Right forelimb (tissue), 1 donor: ENCODE measurements at regions not wholly inside any gene's neighbourhood (a gene's known extent, or its start where the extent isn't known, plus 50 kb on each side); places are given as distances from the start of the nearest gene placed in this dataset.

ENCODE experiments used
- DNase-seq: peaks from one replicate; pipeline ENCODE4 v3.0.0-alpha.2; 2018

DNA sequence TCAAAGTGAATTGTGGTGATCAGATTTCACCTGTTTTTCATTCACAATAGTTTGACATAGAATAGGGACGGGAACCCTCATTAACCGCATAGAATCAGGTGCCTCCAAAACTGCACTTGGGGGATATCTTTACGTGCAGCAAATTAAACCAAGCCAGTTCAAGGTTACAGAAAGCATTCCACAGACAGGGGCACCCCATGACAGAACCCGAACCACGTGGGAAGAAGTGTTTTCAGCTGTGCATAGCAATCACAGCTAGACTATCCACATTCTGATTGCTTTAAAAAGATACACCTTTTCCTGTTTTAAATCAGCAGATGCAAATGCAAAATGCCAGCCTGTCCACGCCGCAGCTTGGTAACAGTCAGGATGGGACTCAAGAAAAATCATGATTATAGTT is 205.8 kb downstream of the ANAPC1 start:
- DNase-seq = no peak

DNA sequence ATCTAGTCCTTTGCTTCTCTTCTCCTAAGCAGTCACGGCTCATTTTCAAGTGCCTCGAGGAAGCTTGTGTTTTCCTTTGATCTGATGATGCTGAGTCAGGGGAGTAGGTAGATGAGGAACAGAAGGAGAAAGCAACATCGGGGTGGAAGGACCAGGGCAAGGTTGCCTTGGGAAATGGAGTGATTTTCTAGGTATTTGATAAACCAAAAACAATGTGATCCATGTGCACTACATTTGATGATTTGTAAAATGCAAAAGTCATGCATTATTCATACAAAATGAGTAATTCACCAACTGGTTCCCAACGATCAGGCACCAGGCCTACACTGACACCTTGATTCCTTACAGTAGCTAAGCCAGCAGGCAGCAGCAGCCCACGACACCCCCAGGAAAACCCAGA is 205.3 kb downstream of the ANAPC1 start:
- DNase-seq = no peak

DNA sequence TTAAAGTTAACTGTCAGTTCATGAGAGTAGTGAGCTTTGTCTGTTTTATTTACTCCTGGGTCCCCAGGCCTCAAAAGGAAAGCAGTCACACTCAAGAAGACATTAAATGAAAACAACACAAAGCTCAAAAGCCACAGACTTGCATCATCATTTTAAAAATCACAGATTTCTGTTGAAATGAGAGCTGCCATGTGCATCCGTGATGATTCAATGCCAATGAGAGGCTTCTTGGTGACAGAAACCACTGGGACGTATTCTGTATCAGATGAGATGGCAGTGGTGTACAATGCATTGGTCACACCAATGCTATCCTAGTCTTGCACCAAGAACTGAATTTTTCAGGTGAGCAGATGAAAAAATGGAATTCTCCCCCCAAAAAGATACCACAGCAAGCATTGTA is 204.8 kb downstream of the ANAPC1 start:
- no peak for DNase-seq

GRCh38 chr2:111684611-111685010 is 199.4 kb downstream of the ANAPC1 start:
- no peak for DNase-seq

GRCh38 chr2:111685342-111685741 is 198.7 kb downstream of the ANAPC1 start:
- DNase-seq = no peak

DNA sequence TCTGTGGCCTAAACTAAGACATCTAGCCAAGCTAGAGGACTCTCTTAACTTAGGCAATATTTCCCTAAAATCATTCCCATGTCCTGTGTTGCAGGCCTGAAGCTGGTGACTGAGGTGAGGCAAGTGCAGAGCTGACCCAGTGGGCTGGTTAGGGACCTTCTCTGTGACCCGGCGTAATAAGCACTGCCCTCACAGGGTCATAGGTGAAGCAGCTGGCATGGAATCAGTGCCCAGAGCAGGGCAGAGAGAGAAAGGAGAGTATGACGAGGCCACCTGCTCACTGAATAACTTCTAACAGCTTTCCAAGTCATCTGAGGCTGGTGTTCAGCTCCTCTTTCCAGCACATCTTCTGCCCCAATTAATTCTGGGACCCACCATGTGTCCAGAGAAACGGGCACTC is 197.0 kb downstream of the ANAPC1 start:
- no peak for DNase-seq

- DNase-seq = no peak
These were observed 196.1 kb downstream of the ANAPC1 start for GRCh38 chr2:111687911-111688310.

DNA sequence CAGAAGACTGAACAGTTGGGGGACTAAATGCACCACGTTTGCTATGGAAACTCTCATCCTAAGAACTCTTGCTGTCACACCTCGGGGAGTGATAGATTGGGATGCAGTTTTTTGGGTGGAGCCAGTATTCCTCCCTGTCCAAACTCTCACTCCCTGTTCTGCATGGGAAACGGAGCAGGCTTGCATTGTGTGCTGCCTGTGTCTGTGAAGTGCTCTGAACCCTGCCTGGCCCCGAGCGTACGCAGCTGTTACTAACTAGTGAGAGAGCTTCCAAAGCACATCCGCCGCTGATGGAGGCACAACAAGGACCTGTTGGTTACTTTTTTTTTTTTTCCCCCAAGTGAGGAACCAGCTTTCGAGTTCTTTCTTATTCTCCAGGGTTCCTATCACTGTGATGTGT is 195.5 kb downstream of the ANAPC1 start:
- no peak for DNase-seq

DNA sequence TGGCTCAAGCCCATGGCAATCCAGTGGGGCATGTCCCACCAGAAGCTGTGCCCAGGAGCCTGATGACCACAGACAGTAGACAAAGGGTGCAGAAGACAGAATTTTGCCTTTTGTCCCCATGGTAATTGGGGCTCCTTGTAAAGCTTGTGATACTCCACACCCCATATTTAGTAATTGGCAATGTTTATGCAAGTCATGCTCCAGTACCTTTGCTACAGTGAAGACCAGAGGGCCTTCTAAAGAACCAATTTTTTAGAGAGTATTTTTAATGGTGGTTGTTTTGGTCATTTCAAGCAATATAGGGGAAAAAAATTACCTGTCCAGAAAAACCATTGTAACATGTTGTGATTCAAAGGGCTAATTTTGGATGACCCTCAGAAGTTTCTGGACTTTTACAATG is 194.8 kb downstream of the ANAPC1 start:
- no peak for DNase-seq

GRCh38 chr2:111689941-111690340 is 194.1 kb downstream of the ANAPC1 start:
- DNase-seq = no peak

GRCh38 chr2:111691164-111691875 is 192.7 kb downstream of the ANAPC1 start:
- no peak for DNase-seq

- DNase-seq = no peak
These were observed 191.7 kb downstream of the ANAPC1 start for GRCh38 chr2:111692311-111692710.

GRCh38 chr2:111694700-111695101 is 189.3 kb downstream of the ANAPC1 start:
- peak; percentile 69 for DNase-seq

DNA sequence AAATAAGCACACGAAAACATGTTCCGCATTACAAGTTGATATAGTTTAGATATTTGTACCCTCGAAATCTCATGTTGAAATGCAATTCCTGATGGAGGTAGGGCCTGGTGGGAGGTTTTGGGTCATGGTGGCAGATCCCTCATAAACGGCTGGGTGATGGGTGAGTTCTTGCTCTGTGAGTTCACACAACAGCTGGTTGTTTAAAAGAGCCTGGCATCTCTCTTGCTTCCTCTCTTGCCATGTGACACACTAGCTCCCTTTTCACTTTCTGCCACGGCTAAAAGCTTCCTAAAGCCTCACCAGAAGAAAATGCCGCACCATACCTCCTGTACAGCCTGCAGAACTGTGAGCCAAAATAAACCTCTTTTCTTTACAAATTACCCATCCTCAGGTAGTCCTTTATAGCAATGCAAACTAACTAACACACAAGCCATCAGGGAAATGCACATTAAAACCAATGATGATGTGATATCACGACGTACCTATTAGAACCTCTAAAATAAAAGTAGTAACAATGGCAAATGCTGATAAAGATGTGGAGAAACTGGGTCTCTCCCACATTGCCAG is 188.5 kb downstream of the ANAPC1 start:
- no peak for DNase-seq

DNA sequence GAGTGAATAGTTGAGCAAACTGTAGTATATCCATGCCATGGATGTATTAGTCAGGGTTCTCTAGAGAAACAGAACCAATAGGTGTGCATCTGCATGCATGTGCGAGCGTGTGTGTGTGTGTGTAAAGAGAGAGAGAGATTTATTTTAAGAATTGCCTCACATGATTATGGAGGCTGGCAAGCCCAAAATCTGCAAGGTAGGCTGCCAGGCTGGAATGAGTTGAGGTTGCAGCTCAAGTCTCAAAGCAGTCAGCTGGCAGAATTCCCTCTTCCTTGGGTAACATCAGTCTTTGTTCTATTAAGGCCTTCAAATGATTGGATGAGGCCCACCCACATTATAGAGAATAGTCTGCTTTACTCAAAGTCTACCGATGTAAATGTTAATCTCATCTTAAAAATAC is 187.8 kb downstream of the ANAPC1 start:
- no peak for DNase-seq

DNA sequence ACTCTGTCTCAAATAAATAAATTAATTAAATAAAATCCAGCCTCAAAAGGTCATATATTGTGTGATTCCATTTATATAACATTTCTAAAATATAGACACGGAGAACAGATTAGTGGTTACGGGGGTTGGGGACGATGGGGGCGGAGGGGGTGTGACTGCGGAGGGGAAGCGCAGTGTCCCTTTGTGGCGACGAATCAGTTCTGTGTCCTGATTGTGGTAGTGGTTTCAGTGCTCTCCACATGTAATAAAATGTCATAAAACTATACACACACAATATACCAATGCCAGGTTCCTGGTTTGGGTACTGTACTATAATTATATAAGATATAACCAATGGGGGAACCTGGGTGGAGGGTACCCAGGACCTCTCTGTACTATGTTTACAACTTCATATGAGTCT is 186.4 kb downstream of the ANAPC1 start:
- no peak for DNase-seq

DNA sequence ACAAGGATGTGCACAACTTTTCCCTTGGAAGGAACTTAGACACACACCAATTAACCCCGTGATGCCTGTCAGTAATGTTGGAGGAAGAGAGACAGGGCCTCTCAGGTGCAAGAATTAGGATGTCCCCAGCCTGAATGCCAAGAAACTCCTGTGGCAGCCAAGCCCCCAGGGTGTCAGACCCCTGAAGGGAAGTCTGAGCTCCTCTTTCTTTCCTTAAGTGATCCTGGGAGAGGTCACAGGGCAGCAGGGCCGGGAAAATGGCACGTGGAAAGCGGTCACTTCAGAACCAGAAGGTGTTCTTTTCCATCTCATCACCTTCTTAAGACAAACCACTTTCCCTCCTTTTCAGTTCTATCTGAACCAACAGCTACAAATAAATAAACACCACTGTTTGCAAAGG is 185.9 kb downstream of the ANAPC1 start:
- DNase-seq = no peak

GRCh38 chr2:111698743-111699554 is 185.0 kb downstream of the ANAPC1 start:
- peak; percentile 77 for DNase-seq

GRCh38 chr2:111701266-111701665 is 182.7 kb downstream of the ANAPC1 start:
- no peak for DNase-seq

GRCh38 chr2:111701798-111702118 is 182.2 kb downstream of the ANAPC1 start:
- no peak for DNase-seq

GRCh38 chr2:111702119-111702803 is 181.7 kb downstream of the ANAPC1 start:
- no peak for DNase-seq

- peak; percentile 12 for DNase-seq
These were observed 181.2 kb downstream of the ANAPC1 start for GRCh38 chr2:111702804-111703196.

DNA sequence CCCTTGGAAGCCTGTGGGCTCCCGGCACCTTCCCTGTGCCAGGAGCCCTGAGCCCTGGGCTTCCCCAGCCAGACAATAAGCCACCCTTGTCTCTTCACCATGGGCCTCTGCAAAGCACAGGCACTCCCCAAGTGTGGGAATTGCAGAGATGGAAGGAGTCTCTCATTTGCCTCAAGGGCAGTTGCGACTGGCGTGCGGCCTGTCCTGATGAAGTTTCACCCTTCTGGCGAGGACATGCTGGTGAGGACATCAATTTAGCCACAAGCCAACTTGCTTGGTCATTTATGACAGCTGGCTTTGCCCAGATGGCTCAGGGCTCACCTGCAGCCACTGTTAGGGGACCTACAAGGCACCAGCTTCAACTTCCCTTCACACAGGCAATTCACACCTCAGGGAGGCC is 180.2 kb downstream of the ANAPC1 start:
- DNase-seq = peak; percentile 15

DNA sequence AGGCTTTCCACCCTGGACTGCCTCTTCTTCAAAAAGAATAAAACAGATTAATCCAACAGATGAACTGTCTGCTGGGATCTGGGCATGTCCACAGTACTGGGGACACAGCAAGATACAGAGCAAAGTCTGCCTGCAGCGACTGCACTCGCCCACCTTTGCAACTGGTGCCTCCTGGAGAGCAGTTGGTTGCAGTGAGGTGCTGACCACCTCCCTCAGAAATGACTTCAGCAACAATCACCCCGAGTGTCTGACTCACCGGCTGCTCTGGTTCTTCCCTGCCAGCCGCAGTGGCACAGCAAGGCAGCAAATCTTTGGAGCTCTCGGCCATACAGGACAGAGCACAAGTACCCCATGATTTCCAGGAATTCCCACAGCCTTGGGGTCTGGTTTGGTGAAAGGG is 179.7 kb downstream of the ANAPC1 start:
- peak; percentile 2 for DNase-seq
